Stimulated activated CD8-positive, alpha-beta memory T cell treated with anti-CD3 and anti-CD28 coated beads, Interleukin-12 subunit alpha, Interleukin-12 subunit beta, amount 100 ng/mL, for 24 hours (primary cell): ENCODE measurements at regions not wholly inside any gene's neighbourhood (a gene's known extent, or its start where the extent isn't known, plus 50 kb on each side); places are given as distances from the start of the nearest gene placed in this dataset.
"Not testable (repeated sequence)": the region's sequence is repeated elsewhere in the genome, so short reads cannot be mapped to it uniquely, and the experiment has no call there.

Experiments
- DNase-seq: peaks from one replicate; pipeline ENCODE4 v3.0.0-alpha.2; 2020; ENCODE audit errors: extremely low read depth

- not testable (repeated sequence) for DNase-seq
Observed at GRCh38 chr2:87674729-87675128, 73.2 kb upstream of the PLGLB2 start.

- DNase-seq, result not testable (repeated sequence)
Observed at GRCh38 chr2:87675487-87675886, 72.4 kb upstream of the PLGLB2 start.

GRCh38 chr2:87677421-87677923 lies 70.4 kb upstream of the PLGLB2 start:
- DNase-seq, result not testable (repeated sequence)

GRCh38 chr2:87678742-87679173 lies 69.1 kb upstream of the PLGLB2 start:
- DNase-seq, result not testable (repeated sequence)

- not testable (repeated sequence) for DNase-seq
Observed at GRCh38 chr2:87679950-87680349, 67.9 kb upstream of the PLGLB2 start.

- not testable (repeated sequence) for DNase-seq
Observed at GRCh38 chr2:87680691-87681090, 67.2 kb upstream of the PLGLB2 start.

GRCh38 chr2:87683451-87683850 lies 64.4 kb upstream of the PLGLB2 start:
- not testable (repeated sequence) for DNase-seq

- not testable (repeated sequence) for DNase-seq
Observed at GRCh38 chr2:87683961-87684360, 63.9 kb upstream of the PLGLB2 start.

GRCh38 chr2:87685558-87685957 lies 62.3 kb upstream of the PLGLB2 start:
- not testable (repeated sequence) for DNase-seq

- DNase-seq, result not testable (repeated sequence)
Observed at GRCh38 chr2:87686873-87687549, 60.9 kb upstream of the PLGLB2 start.

- not testable (repeated sequence) for DNase-seq
Observed at GRCh38 chr2:87687550-87688270, 60.2 kb upstream of the PLGLB2 start.

GRCh38 chr2:87691899-87692592 lies 55.8 kb upstream of the PLGLB2 start:
- DNase-seq, result not testable (repeated sequence)

- not testable (repeated sequence) for DNase-seq
Observed at GRCh38 chr2:87692914-87693313, 55.0 kb upstream of the PLGLB2 start.

GRCh38 chr2:87693882-87694281 lies 54.0 kb upstream of the PLGLB2 start:
- DNase-seq, result not testable (repeated sequence)

GRCh38 chr2:87695596-87696323 lies 52.1 kb upstream of the PLGLB2 start:
- not testable (repeated sequence) for DNase-seq
